ENCODE measurements at regions not wholly inside any gene's neighbourhood (a gene's known extent, or its start where the extent isn't known, plus 50 kb on each side); places are given as distances from the start of the nearest gene placed in this dataset.

DNA sequence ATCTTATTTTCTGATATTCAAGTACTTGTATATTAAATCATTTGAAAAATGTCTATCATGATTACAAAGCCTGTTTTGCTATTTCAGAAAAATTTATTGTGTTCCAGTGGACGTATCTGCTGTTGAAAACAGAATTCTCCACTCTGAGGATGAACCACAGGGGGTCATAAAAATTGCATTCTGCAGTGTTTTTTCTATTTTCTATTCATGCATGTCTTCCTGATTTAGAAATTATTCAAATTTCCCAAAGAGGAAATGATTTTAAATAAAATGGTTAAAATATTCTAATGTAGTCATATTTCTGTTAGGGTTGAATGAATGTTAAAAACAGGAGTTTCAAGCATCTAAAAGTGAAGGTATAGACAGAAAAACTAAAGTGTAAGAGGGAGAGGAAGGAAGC, 111.5 kb upstream of the ANKRD55 start:
- CTCF ChIA-PET (ENCODE audit: low intra/inter-chr PET ratio) = no interaction called here
- FAIRE-seq = no peak
- WGBS (ENCODE audit: insufficient coverage, low coverage, missing lambda C conversion rate) = 0% methylated on average over 1 of the region's 1 CpG
- no peak overlapping the region for H3K27ac ChIP-seq (ENCODE audit: extremely low read depth, low read depth, low read length)
- no peak overlapping the region for H3K4me3 ChIP-seq
- in situ Hi-C loops (cut with MboI) = no loop called here
- H3K4me1 ChIP-seq (replicated peaks in 1 of 2; ENCODE audit: control insufficient read depth in 2 of 2, insufficient read depth in 2 of 2, low read length in 2 of 2) = no peaks in the 10 kb centered on the region
- intact Hi-C loops (cut with micrococcal nuclease) = no loop called here
- TF ChIP-seq ZBED1 (IDR thresholded peaks at IDR 0.05) (no peak), BMI1 (IDR thresholded peaks at IDR 0.05; ENCODE audit: low read length) (no peak), GABPA (tag; conservative IDR thresholded peaks at IDR 0.05; ENCODE audit: low read depth) (no peak), CBX5 (IDR thresholded peaks at IDR 0.05; ENCODE audit: borderline replicate concordance, low read depth) (no peak), CBFB (CRISPR knock-in tag; IDR thresholded peaks at IDR 0.05) (no peak), MEF2A (IDR thresholded peaks at IDR 0.05; ENCODE audit: control insufficient read depth, low read depth, low read length) (no peak), ZNF668 (CRISPR knock-in tag; IDR thresholded peaks at IDR 0.05) (no peak), GATA2 (CRISPR knock-in tag; IDR thresholded peaks at IDR 0.05) (no peak), TCF15 (CRISPR knock-in tag; IDR thresholded peaks at IDR 0.05) (no peak), FOXK2 (conservative IDR thresholded peaks at IDR 0.05 in 1 of 2, IDR thresholded peaks at IDR 0.05 in 1 of 2; ENCODE audit: low read depth in 2 of 2) (no peak), ZKSCAN1 (IDR thresholded peaks at IDR 0.05; ENCODE audit: low read depth, low read length) (no peak), FOXA1 (IDR thresholded peaks at IDR 0.05; ENCODE audit: borderline replicate concordance) (no peak), ZNF655 (CRISPR knock-in tag; IDR thresholded peaks at IDR 0.05) (no peak), TAF15 (IDR thresholded peaks at IDR 0.05; ENCODE audit: low read depth, low read length) (no peak), TRIM24 (IDR thresholded peaks at IDR 0.05) (no peak)
- TF ChIP-seq, protein P1, sequence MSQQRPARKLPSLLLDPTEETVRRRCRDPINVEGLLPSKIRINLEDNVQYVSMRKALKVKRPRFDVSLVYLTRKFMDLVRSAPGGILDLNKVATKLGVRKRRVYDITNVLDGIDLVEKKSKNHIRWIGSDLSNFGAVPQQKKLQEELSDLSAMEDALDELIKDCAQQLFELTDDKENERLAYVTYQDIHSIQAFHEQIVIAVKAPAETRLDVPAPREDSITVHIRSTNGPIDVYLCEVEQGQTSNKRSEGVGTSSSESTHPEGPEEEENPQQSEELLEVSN (IDR thresholded peaks at IDR 0.05; ENCODE audit: borderline replicate concordance in 1 of 2, extremely low read depth in 1 of 2, insufficient read depth in 1 of 2, insufficient read length in 1 of 2, low read depth in 1 of 2, low read length in 1 of 2, poor library complexity in 1 of 2, severe bottlenecking in 1 of 2) = no peak
- DNase-seq (ENCODE audit: extremely low read depth in 1 of 4, low spot score in 3 of 4) = no peak
- no peak overlapping the region for H3K9ac ChIP-seq (ENCODE audit: insufficient read depth in 1 of 2, low read depth in 2 of 2, low read length in 2 of 2)
- POLR2A ChIA-PET = no interaction called here
- ATAC-seq = no peak
- H3K9me3 ChIP-seq (replicated peaks; ENCODE audit: control insufficient read depth, insufficient read depth, low read depth, low read length) = no peaks in the 10 kb centered on the region
- H4K20me1 ChIP-seq (replicated peaks; ENCODE audit: control insufficient read depth, insufficient read depth, low read length) = no peaks in the 10 kb centered on the region
- no TSS peak for BruUV-seq (replicated peaks)
- H3K9me1 ChIP-seq (ENCODE audit: control insufficient read depth, insufficient read depth, low read length) = no peaks in the 10 kb centered on the region
- peaks cover 3 to 7% of the 10 kb centered on the region in 2 experiments; a peak in 2 of 5 replicates for H3K27me3 ChIP-seq (ENCODE audit: control insufficient read depth in 2 of 2, insufficient read depth in 2 of 2, low read length in 2 of 2)
- no peaks in the 10 kb centered on the region for H3K36me3 ChIP-seq (ENCODE audit: control insufficient read depth, insufficient read depth, low read length)
- H3K79me2 ChIP-seq (ENCODE audit: control insufficient read depth, insufficient read depth, low read length) = no peaks in the 10 kb centered on the region
- H2AFZ ChIP-seq (ENCODE audit: low read depth, low read length) = no peak overlapping the region
- H3K4me2 ChIP-seq (ENCODE audit: insufficient read depth, low read length) = no peak overlapping the region

All from K562 (cell line).